ENCODE measurements at regions not wholly inside any gene's neighbourhood (a gene's known extent, or its start where the extent isn't known, plus 50 kb on each side); places are given as distances from the start of the nearest gene placed in this dataset.
"Not testable (repeated sequence)": the region's sequence is repeated elsewhere in the genome, so short reads cannot be mapped to it uniquely, and the experiment has no call there.

DNA sequence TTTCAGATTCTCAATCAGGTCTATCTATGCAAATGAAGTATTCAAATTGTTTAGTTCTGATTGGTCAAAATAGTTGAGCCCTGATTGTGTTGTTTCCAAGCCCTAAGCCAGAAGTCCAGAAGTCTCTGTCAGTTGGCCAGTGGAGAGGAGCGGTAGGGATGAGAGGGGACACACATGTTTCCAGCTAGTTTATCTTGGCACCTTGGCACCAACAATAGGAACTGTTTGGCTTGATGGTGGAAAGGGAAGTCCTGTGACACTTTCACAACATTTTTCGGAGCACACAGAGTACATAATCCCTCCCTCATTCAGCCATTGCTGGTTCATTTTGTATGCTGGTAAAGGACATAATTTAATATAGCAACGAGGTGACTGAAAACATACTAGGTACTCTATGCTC lies 1661.6 kb downstream of the SUCLG1 start:
- intact Hi-C loops (cut with DNase I): no loop called here
- DNase-seq (ENCODE audit: low spot score): no peak

DNA sequence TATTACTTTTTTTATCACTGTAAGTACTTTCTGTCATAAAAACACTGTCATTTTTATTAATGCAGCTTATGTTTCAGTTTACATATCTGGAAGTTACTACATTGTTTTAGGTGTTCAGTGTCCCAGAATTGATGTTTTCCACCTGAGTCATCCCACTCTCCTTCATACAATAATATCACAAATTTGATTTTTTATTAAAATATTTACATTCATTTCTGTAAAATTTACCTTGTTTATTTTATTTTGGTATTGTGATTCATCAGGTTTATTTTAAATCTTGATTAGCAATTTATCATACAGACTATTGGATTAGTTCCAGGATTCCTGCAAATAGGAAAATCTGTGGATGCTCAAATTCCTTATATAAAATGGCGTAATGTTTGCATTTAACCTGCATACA lies 1662.9 kb downstream of the SUCLG1 start:
- intact Hi-C loops (cut with DNase I): no loop called here
- DNase-seq (ENCODE audit: low spot score): no peak

- intact Hi-C loops (cut with DNase I): no loop called here
- no peak for DNase-seq (ENCODE audit: low spot score)
These were observed 1663.6 kb downstream of the SUCLG1 start for GRCh38 chr2:82795446-82795845.

DNA sequence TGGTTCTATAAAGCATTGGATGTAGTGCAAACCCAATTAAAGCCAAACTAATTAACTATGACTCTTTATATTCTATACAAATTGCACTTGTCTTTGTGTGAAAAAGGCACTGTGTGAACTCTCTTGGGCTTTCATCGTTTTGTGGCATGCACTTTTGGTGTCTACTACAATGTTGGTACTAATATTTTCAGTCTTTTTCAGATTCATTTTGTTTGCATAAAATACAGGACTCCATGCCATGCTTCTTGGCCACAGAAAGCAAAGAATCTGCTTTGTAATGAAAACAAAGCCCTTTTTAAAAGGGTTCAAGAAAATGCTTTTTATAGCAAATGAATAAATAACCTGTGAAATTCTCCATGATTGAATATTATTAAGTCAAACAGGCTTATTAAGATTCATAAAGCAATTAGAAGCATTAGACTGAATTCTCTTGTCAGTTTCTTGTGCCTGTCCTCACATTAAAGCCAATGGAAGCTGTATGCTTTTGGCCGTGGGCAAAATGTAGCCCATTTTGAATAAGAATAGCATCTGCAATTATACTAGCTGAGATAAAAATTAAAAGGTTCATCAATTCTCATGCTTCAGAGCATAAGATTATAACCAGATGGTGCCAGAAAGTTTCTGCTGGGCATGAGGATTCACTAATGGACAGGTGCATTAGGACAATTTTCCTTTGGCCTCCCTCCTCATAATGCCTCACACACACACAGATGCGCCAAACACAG lies 1665.2 kb downstream of the SUCLG1 start:
- no peak for DNase-seq (ENCODE audit: low spot score)
- intact Hi-C loops (cut with DNase I): no loop called here

DNA sequence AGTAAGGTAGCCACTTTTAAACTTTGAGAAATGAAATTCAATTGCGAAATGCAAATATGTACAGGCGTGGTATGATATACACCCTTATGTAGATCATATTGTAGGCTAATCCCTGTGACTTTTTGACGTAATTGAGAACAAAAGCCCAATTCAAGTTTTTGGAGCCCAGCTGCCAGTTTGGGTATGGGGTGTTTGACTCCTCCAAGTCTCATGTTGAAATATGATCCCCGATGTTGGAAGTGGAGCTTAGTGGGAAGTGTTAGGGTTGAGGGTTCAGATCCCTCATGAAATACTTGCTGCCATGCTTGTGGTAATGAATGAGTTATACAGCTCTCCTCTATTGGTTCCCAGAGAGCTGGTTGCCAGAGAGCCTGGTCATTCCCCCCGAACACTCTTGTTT lies 1666.8 kb downstream of the SUCLG1 start:
- no peak for DNase-seq (ENCODE audit: low spot score)
- intact Hi-C loops (cut with DNase I): no loop called here

DNA sequence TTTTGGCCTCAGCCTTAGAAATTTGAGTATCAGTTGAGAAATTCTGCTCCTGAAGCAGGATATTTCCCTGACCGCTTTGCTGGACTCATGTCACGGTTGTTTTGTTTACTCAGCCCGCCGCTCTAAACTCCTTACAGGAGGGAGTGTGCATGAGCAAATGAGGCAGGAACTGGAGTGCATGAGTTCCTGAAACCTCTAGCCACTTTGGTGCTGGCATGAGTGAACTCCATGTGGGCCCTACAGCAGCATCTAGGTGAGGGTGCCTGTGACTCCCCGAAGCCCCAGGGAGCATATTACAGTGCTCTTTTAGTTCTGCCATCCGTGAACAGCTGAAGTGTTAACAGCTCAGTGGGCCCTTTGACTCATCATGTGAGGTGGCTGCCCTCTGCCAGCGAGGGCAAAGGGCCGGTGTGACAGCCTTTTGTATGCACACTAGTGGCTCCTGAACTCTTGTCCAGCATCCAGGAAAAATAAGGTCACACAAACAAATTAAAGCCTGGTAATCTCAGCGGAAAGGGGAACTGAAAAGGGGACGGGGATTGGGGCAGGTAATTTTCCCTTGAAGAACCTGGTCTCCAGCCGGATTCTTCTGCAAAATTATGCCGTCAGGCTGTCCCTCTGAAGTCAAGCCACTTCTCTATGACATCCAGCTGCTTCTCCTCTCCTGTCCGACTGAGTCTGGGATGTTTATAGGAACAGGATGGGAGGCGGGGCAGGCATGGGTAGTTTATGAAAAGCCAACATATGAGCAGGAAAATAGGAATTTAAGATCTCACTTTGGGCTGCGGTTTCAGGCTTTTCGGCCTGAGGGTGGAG lies 1668.7 kb downstream of the SUCLG1 start:
- intact Hi-C loops (cut with DNase I): no loop called here
- DNase-seq (ENCODE audit: low spot score): peak; percentile 57

DNA sequence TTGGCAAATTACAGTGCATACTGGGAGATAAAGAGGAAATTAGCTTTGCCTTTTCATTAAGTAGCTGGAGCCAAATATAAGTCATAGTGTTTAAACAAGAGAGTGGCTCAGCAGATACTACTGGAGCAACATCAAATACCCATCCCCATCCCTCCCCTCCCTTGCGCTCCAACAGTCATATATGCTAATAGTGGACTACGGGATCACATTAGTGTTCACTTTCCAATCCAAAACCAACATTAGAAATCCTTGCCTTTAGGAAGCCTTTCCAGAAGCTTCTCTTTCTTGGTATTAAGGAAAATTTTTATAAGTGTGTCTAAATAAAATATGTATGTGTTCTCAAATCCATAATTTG lies 1669.3 kb downstream of the SUCLG1 start:
- intact Hi-C loops (cut with DNase I): no loop called here
- no peak for DNase-seq (ENCODE audit: low spot score)

DNA sequence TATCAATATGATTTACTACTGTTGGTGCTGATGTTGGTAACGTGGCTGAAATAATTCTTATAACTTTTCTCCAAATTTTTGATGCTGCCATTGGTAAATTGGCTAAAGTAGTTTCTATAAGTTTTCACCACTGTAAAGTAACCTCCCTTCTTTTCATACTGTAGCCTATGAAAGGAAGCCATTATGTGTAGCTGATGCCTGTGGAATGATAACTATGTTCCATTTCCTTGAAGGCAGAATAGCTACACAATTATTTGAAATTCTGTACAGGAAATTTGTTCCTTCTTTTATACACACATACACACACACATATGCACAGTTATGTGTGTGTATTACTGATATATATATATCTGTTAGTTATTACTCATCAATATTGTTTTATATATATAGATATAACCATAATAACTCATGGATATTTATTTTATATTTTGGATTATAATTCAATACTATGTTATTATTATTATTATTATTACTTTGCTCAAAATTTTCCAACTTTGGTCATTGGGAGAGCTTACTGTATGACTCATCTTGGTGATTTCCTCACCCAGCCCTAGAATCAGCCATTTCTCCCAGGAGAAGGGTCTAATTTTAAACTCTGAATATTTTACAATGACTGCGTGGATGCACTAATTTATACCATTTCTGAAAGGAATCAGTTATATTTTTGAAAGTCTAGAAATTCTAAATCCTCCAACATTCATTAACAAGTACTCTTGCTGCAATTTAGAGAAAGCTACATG lies 1677.7 kb downstream of the SUCLG1 start:
- DNase-seq (ENCODE audit: low spot score): no peak
- intact Hi-C loops (cut with DNase I): no loop called here

GRCh38 chr2:82780050-82780449 lies 1679.0 kb downstream of the SUCLG1 start:
- no peak for DNase-seq (ENCODE audit: low spot score)
- intact Hi-C loops (cut with DNase I): no loop called here

GRCh38 chr2:82752396-82752795 lies 1706.7 kb downstream of the SUCLG1 start:
- no peak for DNase-seq (ENCODE audit: low spot score)
- intact Hi-C loops (cut with DNase I): no loop called here

DNA sequence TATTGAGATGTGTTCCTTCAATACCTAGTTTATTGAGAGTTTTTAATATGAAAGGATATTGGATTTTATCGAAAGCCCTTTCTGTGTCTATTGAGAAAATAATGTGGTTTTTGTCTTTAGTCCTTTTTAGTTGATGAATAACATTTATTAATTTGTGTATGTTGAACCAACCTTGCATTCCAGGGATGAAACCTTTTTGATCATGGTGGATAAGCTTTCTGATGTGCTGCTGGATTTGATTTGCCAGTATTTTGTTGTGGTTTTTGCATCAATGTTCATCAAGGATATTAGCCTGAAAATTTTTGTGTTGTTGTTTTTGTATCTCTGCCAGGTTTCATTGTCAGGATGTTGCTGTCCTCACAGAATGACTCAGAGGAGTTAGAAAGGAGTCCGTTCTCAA lies 1710.4 kb downstream of the SUCLG1 start:
- DNase-seq (ENCODE audit: low spot score): no peak
- intact Hi-C loops (cut with DNase I): no loop called here

- intact Hi-C loops (cut with DNase I): no loop called here
- DNase-seq (ENCODE audit: low spot score): no peak
These were observed 1718.6 kb downstream of the SUCLG1 start for GRCh38 chr2:82740527-82740926.

DNA sequence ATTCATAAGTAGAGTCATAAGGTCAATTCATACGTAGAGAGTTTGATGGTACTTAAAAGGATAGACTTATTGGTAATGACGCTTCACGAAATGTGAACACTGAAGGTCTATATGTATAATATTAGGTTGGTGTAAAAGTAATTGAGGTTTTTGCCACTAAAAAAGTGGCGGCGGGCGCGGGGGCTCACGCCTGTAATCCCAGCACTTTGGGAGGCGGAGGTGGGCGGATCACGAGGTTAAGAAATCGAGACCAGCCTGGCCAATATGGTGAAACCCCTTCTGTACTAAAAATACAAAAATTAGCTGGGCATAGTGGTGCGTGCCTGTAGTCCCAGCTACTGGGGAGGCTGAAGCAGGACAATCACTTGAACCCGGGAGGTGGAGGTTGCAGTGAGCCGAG lies 1721.1 kb downstream of the SUCLG1 start:
- DNase-seq (ENCODE audit: low spot score); intact Hi-C loops (cut with DNase I): not testable (repeated sequence)

DNA sequence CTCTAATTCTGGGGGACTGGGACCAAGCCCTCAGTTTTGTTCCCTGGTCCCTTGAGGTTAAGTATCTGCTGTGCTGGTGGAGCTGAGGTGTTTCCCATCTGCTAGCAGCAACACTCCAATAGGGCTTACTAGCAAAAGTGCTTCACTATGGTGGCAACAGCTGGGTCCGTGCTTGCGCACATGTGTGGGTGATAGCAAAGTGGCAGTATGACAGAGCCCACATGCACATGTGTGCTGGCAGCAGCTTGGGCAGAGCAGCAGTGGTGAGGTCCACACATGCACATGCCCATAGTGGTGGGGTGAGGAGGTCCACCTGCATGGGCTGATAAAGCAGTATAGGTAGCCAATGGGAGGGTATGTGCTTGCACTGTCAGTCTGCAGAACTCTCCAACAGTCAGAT lies 1723.7 kb downstream of the SUCLG1 start:
- DNase-seq (ENCODE audit: low spot score): no peak
- intact Hi-C loops (cut with DNase I): no loop called here

- intact Hi-C loops (cut with DNase I): no loop called here
- DNase-seq (ENCODE audit: low spot score): no peak
These were observed 1727.3 kb downstream of the SUCLG1 start for GRCh38 chr2:82731824-82732223.

DNA sequence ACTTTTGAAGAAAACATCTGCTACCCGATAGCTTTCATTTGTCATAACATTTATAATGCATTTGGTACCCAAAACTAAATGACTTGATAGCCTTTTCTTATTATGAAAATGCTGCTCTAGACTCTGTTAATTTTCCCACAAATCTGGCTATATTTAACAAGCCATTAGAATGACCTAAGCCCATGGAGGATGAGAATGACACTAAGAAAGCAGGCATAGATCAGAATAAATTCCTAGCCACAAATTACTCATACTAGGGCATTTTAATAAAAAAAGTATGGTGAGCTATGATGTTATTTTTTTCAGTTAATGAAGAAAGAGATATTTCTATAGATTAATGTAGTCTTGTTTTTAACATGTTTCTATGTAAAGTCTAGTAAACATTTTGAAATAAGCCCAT lies 1728.3 kb downstream of the SUCLG1 start:
- intact Hi-C loops (cut with DNase I): no loop called here
- DNase-seq (ENCODE audit: low spot score): no peak

- DNase-seq (ENCODE audit: low spot score): no peak
- intact Hi-C loops (cut with DNase I): no loop called here
These were observed 1731.0 kb downstream of the SUCLG1 start for GRCh38 chr2:82728090-82728489.

DNA sequence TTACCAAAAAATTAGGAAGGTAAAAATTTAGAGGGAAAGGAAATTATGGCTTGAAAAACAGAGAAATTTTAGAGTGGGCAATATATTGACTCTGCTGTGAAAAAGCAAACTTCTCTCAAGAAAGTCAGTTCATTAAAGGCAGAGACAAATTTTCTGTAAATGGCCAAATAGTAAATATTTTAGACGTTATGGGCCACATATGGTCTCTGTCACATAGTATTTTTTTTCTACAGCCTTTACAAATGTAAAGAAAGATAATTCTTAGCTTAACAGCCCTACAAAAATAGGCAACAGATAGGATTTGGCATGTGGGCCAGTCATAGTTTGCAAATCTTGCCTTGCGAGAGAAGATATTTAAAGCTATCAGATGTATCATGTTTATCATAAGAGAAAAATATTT lies 1750.4 kb downstream of the SUCLG1 start:
- no peak for DNase-seq (ENCODE audit: low spot score)
- intact Hi-C loops (cut with DNase I): no loop called here

DNA sequence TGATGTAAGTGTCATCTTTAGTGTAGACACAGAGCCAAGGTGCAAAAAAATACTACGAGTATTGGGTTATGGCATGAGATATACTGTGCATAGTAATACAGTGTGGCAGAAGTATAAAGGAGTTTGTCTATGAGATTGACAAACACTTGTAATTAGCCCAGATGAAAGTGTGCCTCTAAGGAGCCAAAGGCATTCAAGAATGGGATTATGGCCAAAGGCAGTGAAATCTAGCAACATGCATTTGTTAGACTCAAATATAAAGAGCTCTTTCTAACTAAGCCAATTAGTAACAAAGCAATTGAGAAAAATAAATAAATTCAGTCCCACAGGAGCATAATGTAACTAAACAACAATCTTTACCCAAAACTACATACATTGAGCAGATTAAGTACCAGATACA lies 1761.8 kb downstream of the SUCLG1 start:
- no peak for DNase-seq (ENCODE audit: low spot score)
- intact Hi-C loops (cut with DNase I): no loop called here

DNA sequence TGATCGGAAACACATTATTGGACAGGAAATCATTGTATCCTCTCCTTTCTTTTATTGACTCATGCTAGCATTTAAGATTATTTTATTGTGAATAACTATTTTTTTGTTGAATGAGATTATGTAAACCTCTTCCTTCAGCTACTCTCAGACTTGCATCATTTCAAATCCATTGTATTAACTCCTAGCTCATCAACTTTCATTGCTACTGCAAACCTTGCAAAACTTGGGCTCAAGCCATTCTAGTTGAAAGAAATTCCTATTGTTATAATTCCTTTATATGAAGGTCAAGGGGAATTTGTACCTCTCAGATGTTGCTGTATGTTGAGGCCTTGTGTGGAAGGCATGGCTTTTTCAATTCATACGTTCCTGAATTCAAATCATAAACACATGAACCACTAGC lies 1764.6 kb downstream of the SUCLG1 start:
- intact Hi-C loops (cut with DNase I): no loop called here
- DNase-seq (ENCODE audit: low spot score): no peak
